Right lobe of liver (tissue), 6 donors: ENCODE measurements at regions not wholly inside any gene's neighbourhood (a gene's known extent, or its start where the extent isn't known, plus 50 kb on each side); places are given as distances from the start of the nearest gene placed in this dataset.

Experiments
- ATAC-seq, 4 donors: fragments of 200-7000 bp; cut with Tn5 transposase; one replicate each; pipeline ENCODE4 v1.9.1; 2020; ENCODE audit warnings: mild to moderate bottlenecking in 4 of 4, moderate library complexity in 4 of 4
- DNase-seq, 3 donors: peaks; one replicate each; pipeline ENCODE4 v3.0.0-alpha.2; 2020
- H3K27ac ChIP-seq, 3 donors: fragments of 200-600 bp; one replicate each; pipeline ENCODE4 v1.8.0; 2022
- H3K27me3 ChIP-seq, 2 donors: fragments of 200-600 bp; one replicate each; pipeline ENCODE4 v1.8.0; 2022
- H3K36me3 ChIP-seq, 4 donors: fragments of 200-600 bp; sonication (generic) in 1 of 4; one replicate each; pipeline versions ENCODE4 v1.5.1 to v1.8.0; 2017 to 2022; ENCODE audit warnings: control low read depth in 1 of 4
- H3K4me1 ChIP-seq, 4 donors: fragments of 200-600 bp; sonication (generic) in 1 of 4; one replicate each; pipeline versions ENCODE4 v1.5.1 to v1.8.0; 2017 to 2022; ENCODE audit warnings: control low read depth in 1 of 4
- H3K4me3 ChIP-seq, 3 donors: fragments of 200-600 bp; one replicate each; pipeline ENCODE4 v1.8.0; 2022
- H3K9me3 ChIP-seq, 4 donors: fragments of 200-600 bp; sonication (generic) in 1 of 4; one replicate each; pipeline versions ENCODE4 v1.5.1 to v1.8.0; 2017 to 2022; ENCODE audit warnings: control low read depth in 1 of 4
- POLR2A ChIP-seq: fragments of 450-650 bp; IDR thresholded peaks from one replicate; pipeline ENCODE4 v1.6.1; 2017; ENCODE audit warnings: antibody characterized with exemption, mild to moderate bottlenecking
- WGBS: methylation state at CpG from one replicate; pipeline ENCODE4 v1.1.6; 2018; ENCODE audit warnings: low coverage, low lambda C conversion rate; ENCODE audit not compliant: insufficient coverage; ENCODE audit errors: missing lambda C conversion rate; 5-methylcytosine and 5-hydroxymethylcytosine counted together
- intact Hi-C, 2 donors: fragments of 100-400 bp; cut with DNase I; formaldehyde crosslinking; loops; one replicate each; pipeline versions ENCODE4 v1.11.2 to v1.14.1; 2022
- TF ChIP-seq, protein P1 (sequence below), 4 donors: fragments of 200-600 bp in 3 of 4; fragments of 450-650 bp in 1 of 4; IDR thresholded peaks; one replicate each; pipeline versions ENCODE4 v1.5.1 to v1.8.0; 2016 to 2022; ENCODE audit warnings: antibody characterized with exemption in 4 of 4, mild to moderate bottlenecking in 2 of 4
- donor health status: DM: no; HTN: yes; CAD: no.
- donor health status: DM: no; HTN: no; CAD: no.
- donor health status: DM: no; HTN: no; CAD: no.
- donor health status: DM: no; HTN: yes; CAD: no.
- donor health status: DM: no; HTN: yes; CAD: no.

DNA sequence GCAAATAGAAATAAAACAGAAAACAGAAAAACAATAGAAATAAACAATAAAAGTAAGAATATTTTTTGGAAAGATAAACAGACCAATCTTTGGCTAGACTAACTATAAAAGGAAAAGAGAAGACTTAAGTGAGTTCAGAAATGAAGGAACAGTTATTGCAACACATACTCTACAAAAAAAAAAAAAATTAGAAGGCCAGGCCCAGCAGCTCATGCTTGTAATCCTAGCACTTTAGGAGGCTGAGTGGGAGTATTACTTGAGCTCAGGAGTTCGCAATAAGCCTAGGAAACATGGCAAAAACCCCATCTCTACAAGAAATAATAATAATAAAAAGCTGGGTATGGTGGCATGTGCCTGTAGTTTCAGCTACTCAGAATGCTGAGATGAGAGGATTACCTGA is 336.7 kb downstream of the DTHD1 start:
- ATAC-seq (no peak), DNase-seq (no peak)
- TF ChIP-seq POLR2A, result no peak
- TF ChIP-seq, protein P1, sequence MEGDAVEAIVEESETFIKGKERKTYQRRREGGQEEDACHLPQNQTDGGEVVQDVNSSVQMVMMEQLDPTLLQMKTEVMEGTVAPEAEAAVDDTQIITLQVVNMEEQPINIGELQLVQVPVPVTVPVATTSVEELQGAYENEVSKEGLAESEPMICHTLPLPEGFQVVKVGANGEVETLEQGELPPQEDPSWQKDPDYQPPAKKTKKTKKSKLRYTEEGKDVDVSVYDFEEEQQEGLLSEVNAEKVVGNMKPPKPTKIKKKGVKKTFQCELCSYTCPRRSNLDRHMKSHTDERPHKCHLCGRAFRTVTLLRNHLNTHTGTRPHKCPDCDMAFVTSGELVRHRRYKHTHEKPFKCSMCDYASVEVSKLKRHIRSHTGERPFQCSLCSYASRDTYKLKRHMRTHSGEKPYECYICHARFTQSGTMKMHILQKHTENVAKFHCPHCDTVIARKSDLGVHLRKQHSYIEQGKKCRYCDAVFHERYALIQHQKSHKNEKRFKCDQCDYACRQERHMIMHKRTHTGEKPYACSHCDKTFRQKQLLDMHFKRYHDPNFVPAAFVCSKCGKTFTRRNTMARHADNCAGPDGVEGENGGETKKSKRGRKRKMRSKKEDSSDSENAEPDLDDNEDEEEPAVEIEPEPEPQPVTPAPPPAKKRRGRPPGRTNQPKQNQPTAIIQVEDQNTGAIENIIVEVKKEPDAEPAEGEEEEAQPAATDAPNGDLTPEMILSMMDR (IDR thresholded peaks at IDR 0.05), result no peak
- no peaks in the 10 kb centered on the region for H3K4me1 ChIP-seq
- no peak overlapping the region for H3K27ac ChIP-seq
- 31% methylated on average over 1 of the region's 1 CpG for WGBS
- no peak overlapping the region for H3K4me3 ChIP-seq
- no peaks in the 10 kb centered on the region for H3K36me3 ChIP-seq
- intact Hi-C loops, result no loop called here
- H3K27me3 ChIP-seq, result no peaks in the 10 kb centered on the region
- H3K9me3 ChIP-seq, result no peaks in the 10 kb centered on the region

- ATAC-seq (no peak), DNase-seq (no peak)
- Histone ChIP-seq H3K4me1 (no peaks in the 10 kb centered on the region), H3K36me3 (no peaks in the 10 kb centered on the region), H3K27ac (no peak overlapping the region), H3K9me3 (no peaks in the 10 kb centered on the region), H3K4me3 (no peak overlapping the region), H3K27me3 (no peaks in the 10 kb centered on the region)
- intact Hi-C loops, result no loop called here
- TF ChIP-seq, protein P1 (IDR thresholded peaks at IDR 0.05), result no peak
- no peak for TF ChIP-seq POLR2A
These were observed 342.6 kb downstream of the DTHD1 start for GRCh38 chr4:36624030-36624429.

- TF ChIP-seq POLR2A, result no peak
- TF ChIP-seq, protein P1 (IDR thresholded peaks at IDR 0.05), result no peak
- no peak for ATAC-seq
- intact Hi-C loops, result no loop called here
- no peak for DNase-seq
- Histone ChIP-seq H3K36me3 (no peaks in the 10 kb centered on the region), H3K27me3 (no peaks in the 10 kb centered on the region), H3K27ac (no peak overlapping the region), H3K4me3 (no peak overlapping the region), H3K9me3 (no peaks in the 10 kb centered on the region), H3K4me1 (no peaks in the 10 kb centered on the region)
- WGBS, result 21% methylated on average over 3 of the region's 3 CpGs
These were observed 356.9 kb downstream of the DTHD1 start for GRCh38 chr4:36638273-36638811.

GRCh38 chr4:36640876-36641275 is 359.5 kb downstream of the DTHD1 start:
- intact Hi-C loops, result no loop called here
- TF ChIP-seq, protein P1 (IDR thresholded peaks at IDR 0.05), result no peak
- no peak for TF ChIP-seq POLR2A
- Histone ChIP-seq H3K36me3 (no peaks in the 10 kb centered on the region), H3K27me3 (no peaks in the 10 kb centered on the region), H3K9me3 (no peaks in the 10 kb centered on the region), H3K27ac (no peak overlapping the region), H3K4me1 (no peaks in the 10 kb centered on the region), H3K4me3 (no peak overlapping the region)
- 48% methylated on average over 2 of the region's 2 CpGs for WGBS
- DNase-seq (no peak), ATAC-seq (no peak)

DNA sequence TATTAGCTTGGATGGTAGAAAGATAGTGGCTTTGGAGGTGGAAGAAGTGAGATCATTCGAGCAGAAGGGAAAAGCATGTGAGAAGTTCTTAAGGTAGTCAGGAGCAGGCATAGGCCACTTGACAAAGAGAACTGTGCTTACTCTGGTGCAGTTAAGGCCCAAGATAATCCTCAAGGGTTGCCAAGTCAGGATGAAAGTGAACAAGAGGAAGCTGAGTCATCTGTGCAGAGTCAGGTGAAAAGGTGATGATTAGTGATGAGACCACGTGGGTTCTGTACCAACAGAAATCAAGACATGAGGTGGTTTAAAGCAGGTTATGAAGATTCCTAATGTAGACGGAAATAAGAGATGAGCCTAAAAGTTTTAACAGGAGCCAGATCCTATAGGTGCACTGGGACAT is 369.8 kb downstream of the DTHD1 start:
- 40% methylated on average over 3 of the region's 3 CpGs for WGBS
- H3K27ac ChIP-seq, result no peak overlapping the region
- TF ChIP-seq POLR2A, result no peak
- TF ChIP-seq, protein P1 (IDR thresholded peaks at IDR 0.05), result no peak
- H3K4me3 ChIP-seq, result no peak overlapping the region
- ATAC-seq, result no peak
- no peaks in the 10 kb centered on the region for H3K9me3 ChIP-seq
- no peaks in the 10 kb centered on the region for H3K36me3 ChIP-seq
- no peaks in the 10 kb centered on the region for H3K4me1 ChIP-seq
- no peaks in the 10 kb centered on the region for H3K27me3 ChIP-seq
- no peak for DNase-seq
- intact Hi-C loops, result no loop called here
